Ascending aorta (tissue), 2 donors: ENCODE measurements at regions not wholly inside any gene's neighbourhood (a gene's known extent, or its start where the extent isn't known, plus 50 kb on each side); places are given as distances from the start of the nearest gene placed in this dataset.

ENCODE experiments used
- DNase-seq, 2 donors: peaks; one replicate each; pipeline ENCODE4 v3.0.0-alpha.2; 2019; ENCODE audit warnings: low spot score in 2 of 2
- H3K27ac ChIP-seq, 2 donors: fragments of 200-600 bp; sonication (generic); one replicate each; pipeline ENCODE4 v1.5.1; 2016 to 2017; ENCODE audit warnings: mild to moderate bottlenecking in 1 of 2
- H3K27me3 ChIP-seq: fragments of 200-600 bp; sonication (generic); one replicate; pipeline ENCODE4 v1.5.1; 2017
- H3K36me3 ChIP-seq, 2 donors: fragments of 200-600 bp; sonication (generic); one replicate each; pipeline ENCODE4 v1.5.1; 2016
- H3K4me1 ChIP-seq, 2 donors: fragments of 200-600 bp; sonication (generic); one replicate each; pipeline ENCODE4 v1.5.1; 2016 to 2017; ENCODE audit warnings: mild to moderate bottlenecking in 1 of 2
- H3K4me3 ChIP-seq, 2 donors: fragments of 200-600 bp; sonication (generic); one replicate each; pipeline ENCODE4 v1.5.1; 2016 to 2017; ENCODE audit warnings: mild to moderate bottlenecking in 1 of 2
- H3K9me3 ChIP-seq, 2 donors: fragments of 200-600 bp; sonication (generic); one replicate each; pipeline ENCODE4 v1.5.1; 2016
- CTCF ChIP-seq, 3 experiments: fragments of 200-600 bp in 2 of 3; fragments of 450-650 bp in 1 of 3; sonication (generic) in 2 of 3; IDR thresholded peaks; one replicate each; pipeline ENCODE4 v1.5.1; 2016 to 2019; ENCODE audit warnings: antibody characterized with exemption in 3 of 3, mild to moderate bottlenecking in 1 of 3, moderate library complexity in 1 of 3
- intact Hi-C: fragments of 100-400 bp; cut with DNase I; formaldehyde crosslinking; loops from one replicate; pipeline ENCODE4 v1.15.1; 2023

- Histone ChIP-seq H3K27ac (peak overlapping the region; percentile 66 to 81), H3K27me3 (no peaks in the 10 kb centered on the region), H3K4me1 (peaks cover 4 to 26% of the 10 kb centered on the region in 2 donors), H3K36me3 (no peaks in the 10 kb centered on the region), H3K9me3 (no peaks in the 10 kb centered on the region), H3K4me3 (no peak overlapping the region)
- intact Hi-C loops: loop anchor here (2.0 kb wide), 1 partner anchor 152 kb away; no protein-coding TSS in a partner anchor
- TF ChIP-seq CTCF (IDR thresholded peaks at IDR 0.05): no peak
- DNase-seq: peak; percentile 31 to 89
Measured at GRCh38 chr10:78408671-78409472, 375.2 kb downstream of the RPS24 start.

GRCh38 chr10:78410046-78410965 is 376.6 kb downstream of the RPS24 start:
- DNase-seq: peak in 1 of 2 donors; percentile 57
- H3K9me3 ChIP-seq: no peaks in the 10 kb centered on the region
- TF ChIP-seq CTCF (IDR thresholded peaks at IDR 0.05): no peak
- H3K27ac ChIP-seq: no peak overlapping the region
- no peak overlapping the region for H3K4me3 ChIP-seq
- intact Hi-C loops: no loop called here
- no peaks in the 10 kb centered on the region for H3K27me3 ChIP-seq
- H3K4me1 ChIP-seq: peaks cover 4 to 26% of the 10 kb centered on the region in 2 donors
- H3K36me3 ChIP-seq: no peaks in the 10 kb centered on the region

GRCh38 chr10:78411716-78412115 is 378.1 kb downstream of the RPS24 start:
- Histone ChIP-seq H3K27me3 (no peaks in the 10 kb centered on the region), H3K4me1 (peaks cover 0 to 24% of the 10 kb centered on the region in 2 donors), H3K36me3 (no peaks in the 10 kb centered on the region), H3K27ac (no peak overlapping the region), H3K4me3 (no peak overlapping the region), H3K9me3 (no peaks in the 10 kb centered on the region)
- peak in 1 of 2 donors; percentile 33 for DNase-seq
- no peak for TF ChIP-seq CTCF (IDR thresholded peaks at IDR 0.05)
- intact Hi-C loops: no loop called here

GRCh38 chr10:78412605-78413004 is 378.9 kb downstream of the RPS24 start:
- no peaks in the 10 kb centered on the region for H3K9me3 ChIP-seq
- no peaks in the 10 kb centered on the region for H3K36me3 ChIP-seq
- H3K4me1 ChIP-seq: peaks cover 0 to 16% of the 10 kb centered on the region in 2 donors
- no peak overlapping the region for H3K4me3 ChIP-seq
- TF ChIP-seq CTCF (IDR thresholded peaks at IDR 0.05): no peak
- intact Hi-C loops: no loop called here
- no peak overlapping the region for H3K27ac ChIP-seq
- DNase-seq: peak in 1 of 2 donors; percentile 5
- no peaks in the 10 kb centered on the region for H3K27me3 ChIP-seq

- TF ChIP-seq CTCF (IDR thresholded peaks at IDR 0.05): no peak
- H3K36me3 ChIP-seq: no peaks in the 10 kb centered on the region
- H3K9me3 ChIP-seq: no peaks in the 10 kb centered on the region
- intact Hi-C loops: no loop called here
- no peak overlapping the region for H3K27ac ChIP-seq
- peaks cover 0 to 9% of the 10 kb centered on the region in 2 donors for H3K4me1 ChIP-seq
- no peak overlapping the region for H3K4me3 ChIP-seq
- peak in 1 of 2 donors; percentile 25 for DNase-seq
- H3K27me3 ChIP-seq: no peaks in the 10 kb centered on the region
Measured at GRCh38 chr10:78413076-78414055, 379.7 kb downstream of the RPS24 start.
